ENCODE measurements at regions not wholly inside any gene's neighbourhood (a gene's known extent, or its start where the extent isn't known, plus 50 kb on each side); places are given as distances from the start of the nearest gene placed in this dataset.
A peak's percentile ranks its signal among the peaks of the same experiment; 100 is the strongest.

DNA sequence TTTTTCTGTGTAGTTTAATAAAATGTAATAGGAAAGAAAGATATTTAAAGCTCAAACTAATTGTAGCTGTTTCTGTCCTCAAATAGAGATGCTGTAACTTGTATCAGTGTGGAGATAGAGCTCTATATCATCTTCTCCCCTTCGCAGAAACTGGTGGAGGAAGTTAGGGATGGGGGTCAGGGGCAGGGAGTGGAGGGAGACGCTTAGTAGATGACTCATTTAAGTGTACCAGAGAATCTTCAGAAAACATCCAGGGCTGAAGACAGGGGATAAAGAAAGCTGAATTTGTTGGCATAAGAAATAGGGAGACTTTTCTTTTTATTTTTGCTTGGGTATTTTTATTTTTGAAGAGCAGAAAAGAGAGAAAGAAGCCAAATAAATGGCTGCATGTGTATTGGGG is 282.6 kb upstream of the DPYD start:
- DNase-seq (ENCODE audit: low spot score) = peak; percentile 74

DNA sequence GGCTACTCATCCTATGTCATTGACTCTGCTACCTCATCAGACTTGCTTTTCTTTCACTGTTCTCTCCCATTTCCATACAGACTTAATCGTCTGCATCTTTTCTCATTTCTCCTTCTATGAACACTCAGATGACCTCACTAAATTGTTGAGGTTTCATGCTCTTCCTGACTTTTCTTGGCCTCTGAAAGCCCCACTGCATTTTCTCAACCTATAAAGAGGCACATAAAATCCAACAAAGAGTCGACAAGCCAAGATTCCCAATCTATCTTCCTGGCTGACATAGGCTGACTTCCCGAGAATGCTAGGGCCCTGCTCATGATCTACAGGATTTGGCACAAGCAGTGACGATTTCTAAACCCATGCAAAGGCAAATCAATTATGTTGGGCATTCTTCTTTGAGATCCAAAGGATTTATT is 280.8 kb upstream of the DPYD start:
- peak; percentile 89 for DNase-seq (ENCODE audit: low spot score)

DNA sequence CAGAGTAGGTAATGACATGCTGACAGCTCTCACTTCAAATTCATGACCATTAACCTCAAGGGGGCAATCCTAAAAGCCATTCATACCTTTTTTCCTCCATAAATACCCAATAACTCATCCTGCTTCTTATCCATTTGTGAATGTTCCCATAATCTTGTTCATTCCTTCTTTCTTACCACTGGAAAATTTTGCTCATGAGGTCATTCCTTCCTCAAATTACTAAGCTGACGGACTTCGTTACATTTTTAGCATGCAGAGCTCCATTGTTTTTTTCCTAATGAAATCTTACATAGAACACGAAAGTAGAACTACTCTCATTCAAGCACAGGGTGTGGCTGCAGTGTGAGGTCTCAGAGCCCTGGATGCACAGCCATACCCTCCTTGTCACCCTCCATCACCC is 276.5 kb upstream of the DPYD start:
- no peak for DNase-seq (ENCODE audit: low spot score)

DNA sequence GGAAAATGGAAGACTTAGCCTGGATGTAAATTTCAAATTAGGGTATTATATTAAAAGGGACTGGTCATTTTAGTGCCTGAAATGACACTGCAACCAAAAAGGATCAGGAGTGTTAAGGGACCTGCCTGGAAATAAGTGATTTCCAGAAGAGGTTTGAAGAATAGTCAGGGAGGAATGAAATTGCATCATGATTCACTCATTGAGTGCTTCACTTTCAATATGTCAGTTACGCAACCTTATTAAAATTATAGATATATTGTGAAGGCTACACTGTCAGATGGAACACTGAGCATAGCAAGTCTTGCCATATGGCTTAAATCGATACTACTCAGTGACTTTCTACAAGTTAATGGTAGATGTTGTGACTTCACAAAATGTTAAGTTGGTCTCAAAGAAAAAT is 275.2 kb upstream of the DPYD start:
- no peak for DNase-seq (ENCODE audit: low spot score)

DNA sequence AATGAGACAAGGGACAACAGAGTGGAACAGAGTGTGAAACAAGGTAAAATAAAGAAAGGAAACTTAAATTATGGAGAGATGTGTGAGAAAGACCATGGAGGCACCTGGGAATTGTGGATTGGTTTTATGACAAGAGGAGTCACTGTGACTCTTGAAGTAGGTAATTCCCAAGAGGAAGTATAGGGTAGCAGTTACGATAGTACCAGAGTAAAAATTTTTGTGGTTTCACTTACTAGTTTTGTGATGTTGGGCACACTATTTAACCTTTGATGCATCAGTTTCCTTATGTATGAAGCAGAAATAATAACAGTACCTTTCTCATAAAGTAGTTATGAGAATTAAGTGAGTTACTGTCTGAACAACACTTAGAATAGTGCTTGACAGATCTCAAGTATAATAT is 267.9 kb upstream of the DPYD start:
- DNase-seq (ENCODE audit: low spot score) = no peak

DNA sequence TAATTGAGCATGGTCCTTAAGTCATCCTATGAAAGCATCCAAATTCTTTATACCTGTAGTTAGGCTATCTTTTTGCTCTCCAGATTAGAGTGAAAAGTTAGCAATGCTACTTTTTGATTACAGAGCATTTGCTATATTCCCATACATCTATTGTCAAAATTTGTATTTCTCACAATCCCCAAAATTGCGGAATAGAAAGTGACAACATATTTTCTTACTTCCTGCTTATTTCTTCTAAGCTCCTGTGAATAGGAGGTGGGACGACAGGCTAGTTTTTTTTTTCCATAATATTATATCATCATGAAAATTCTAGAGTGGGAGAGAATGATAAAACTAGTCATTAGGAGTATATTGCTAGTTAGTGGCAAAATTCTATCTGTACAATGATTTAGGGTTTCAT is 264.0 kb upstream of the DPYD start:
- DNase-seq (ENCODE audit: low spot score) = no peak

DNA sequence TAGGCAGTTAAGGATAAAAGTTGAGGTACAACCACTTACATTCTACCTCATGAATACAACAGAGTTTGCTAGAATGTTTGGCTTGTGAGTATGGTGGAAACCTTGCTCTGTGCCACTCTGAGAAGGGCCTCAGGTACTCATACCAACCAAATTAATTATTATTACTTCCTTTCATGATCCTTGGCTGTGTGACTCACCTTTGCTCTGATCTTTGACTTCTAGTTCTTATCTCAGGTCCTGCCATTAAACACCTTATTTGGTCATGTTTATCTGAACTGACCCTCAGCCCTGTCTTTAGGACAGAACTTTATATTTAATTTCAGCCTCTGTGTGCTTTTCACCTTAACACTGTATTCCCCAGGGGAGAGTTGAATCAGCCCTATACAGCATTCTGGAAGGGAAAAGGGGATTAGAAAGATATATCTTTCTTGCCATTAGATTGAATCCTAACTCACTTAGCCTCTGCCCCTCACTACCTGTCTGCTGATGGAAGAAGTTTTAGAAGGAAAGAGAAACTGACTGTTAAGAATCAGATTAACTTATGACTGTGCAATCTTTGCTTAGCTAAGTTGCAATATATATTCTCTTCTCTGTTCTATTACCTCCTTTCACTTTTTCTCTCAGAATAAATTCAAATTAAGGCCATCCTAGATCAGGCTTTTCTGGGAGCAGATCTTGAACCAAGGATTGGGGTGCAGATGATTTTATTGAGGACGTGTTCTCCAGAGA is 260.4 kb upstream of the DPYD start:
- no peak for DNase-seq (ENCODE audit: low spot score)

DNA sequence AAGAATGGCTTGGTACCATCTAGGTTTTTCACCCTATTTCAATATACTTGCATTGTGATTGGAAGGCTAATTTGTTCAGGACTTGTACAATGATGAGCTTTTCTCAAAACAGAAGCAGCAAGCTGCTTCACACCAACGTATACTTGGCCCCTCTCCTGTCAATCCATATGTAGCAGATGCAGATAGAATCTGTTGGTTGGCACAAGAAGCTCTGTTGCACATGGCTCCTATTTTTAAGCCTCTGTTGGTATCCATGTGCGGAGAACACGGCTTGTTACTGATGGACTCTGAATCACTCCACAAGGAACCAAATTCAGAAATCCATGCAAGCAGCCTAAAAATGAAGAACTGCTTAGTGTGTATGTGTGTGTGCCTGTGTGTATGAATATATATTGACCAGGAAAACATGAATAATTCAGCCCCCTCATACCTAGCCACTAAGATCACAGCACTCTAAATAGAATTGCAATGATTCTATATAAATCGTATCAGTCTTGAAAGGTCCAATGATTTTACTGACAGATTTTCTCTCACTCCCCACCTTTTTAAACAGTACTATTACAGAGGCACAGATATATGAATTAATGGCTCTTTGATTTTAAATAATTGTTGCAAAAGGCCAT is 258.4 kb upstream of the DPYD start:
- DNase-seq (ENCODE audit: low spot score) = no peak

DNA sequence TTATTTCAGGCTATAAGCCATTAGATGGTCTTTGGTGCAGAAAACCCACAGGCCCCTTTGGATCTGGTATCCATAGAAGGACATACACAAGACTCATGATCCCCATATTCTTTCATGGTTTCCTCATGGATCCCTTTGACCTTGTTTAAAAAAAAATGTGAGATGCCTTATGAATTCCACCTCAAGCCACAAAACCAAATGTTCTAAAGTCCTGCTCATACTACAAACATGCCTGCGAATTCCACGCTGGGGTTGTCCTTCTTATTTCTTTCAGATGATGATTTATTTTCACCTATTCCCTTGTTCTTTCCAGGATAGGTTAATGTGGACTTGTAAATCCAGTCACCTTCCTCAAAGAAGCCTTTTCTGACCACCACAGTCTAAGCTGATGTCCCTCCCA is 256.9 kb upstream of the DPYD start:
- no peak for DNase-seq (ENCODE audit: low spot score)

DNA sequence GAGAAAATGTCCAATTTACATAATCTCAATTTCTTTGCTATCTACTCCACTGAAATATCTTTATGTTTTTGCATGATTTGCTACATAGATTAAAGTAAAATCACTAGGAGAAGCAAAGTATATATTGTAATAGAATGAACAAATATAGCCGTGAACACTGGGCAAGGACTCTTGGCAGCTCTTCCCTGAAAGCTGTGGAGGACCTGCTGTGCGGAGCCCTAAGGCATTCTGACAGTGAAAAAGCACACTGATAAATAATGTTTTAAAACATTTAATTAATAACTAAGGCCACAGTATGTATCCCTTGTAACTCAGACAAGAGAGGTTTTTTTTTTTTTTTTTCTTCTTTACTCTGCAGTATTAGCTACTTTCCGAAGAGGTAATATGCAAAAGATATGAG is 256.1 kb upstream of the DPYD start:
- DNase-seq (ENCODE audit: low spot score) = no peak

DNA sequence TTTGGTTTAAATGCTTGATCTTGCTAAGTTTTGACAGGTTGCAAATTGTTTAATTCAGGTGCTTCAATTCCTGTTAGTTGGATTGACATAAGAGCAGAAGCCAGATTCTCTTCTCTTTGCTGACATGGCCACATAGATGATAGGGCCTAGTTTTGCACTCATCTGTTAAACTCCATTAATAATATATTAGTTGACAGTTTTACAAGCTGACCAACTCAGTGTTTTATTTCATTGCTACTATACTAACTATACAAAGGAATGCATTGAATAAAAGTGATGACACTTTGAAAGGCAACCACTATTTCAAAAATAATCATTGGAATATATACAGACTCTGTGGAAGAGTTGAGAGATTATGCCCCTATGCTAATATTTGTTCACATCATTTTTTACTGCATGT is 255.6 kb upstream of the DPYD start:
- no peak for DNase-seq (ENCODE audit: low spot score)

DNA sequence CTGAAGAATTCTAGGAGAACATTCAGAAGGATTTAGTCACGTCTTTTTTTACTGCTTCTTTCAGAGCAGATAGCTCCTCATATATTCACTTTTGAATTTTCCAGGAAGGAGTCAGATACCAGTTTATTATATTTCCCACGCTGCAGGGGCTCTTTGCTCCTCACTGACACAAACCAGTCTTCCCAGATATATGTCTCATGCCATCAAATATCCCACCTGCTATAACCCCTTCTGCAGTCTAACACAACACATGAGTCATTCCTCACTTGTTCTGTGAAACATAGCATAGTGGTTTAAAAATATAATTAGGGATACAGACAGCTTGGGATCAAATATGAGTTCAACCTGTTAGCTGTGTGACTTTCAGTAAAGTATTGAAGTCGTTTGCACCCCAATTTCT is 251.7 kb upstream of the DPYD start:
- no peak for DNase-seq (ENCODE audit: low spot score)

DNA sequence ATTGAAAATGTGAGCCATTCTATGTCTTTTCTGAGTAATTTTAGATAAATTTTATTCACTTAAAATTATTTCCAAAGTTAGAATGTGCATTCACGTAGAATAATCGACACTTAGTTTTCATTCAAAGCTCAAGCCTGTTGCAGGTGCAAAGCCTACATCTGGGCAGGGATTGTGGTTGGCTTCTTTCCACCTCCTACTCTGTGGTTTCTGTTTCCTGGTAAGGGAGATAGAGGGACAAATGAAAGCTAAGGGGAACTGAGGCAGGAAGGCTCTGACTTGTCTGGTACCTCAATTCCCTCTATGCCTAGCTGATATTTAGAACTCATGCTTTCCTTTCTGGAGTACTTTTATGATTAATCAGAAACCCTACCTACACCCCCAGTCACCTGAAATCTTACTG is 251.2 kb upstream of the DPYD start:
- no peak for DNase-seq (ENCODE audit: low spot score)

DNA sequence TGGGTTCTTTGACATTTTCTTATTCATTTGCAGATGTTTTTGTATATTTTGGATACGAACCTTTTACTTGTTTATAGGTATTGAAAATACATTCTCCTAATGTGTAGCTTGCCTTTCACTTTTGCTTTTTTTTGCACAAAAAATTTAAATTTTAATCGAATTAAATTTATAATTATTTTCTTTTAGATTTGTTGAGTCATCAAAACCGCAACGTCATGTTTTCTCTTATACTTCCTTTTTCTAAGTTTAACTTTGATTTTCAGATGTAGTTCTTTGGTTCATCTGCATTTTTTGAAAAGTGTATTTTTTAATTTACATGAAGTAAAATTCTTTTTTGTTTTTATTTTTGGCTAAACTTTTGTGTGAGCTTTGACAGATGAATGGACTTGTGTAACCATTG is 243.7 kb upstream of the DPYD start:
- no peak for DNase-seq (ENCODE audit: low spot score)

DNA sequence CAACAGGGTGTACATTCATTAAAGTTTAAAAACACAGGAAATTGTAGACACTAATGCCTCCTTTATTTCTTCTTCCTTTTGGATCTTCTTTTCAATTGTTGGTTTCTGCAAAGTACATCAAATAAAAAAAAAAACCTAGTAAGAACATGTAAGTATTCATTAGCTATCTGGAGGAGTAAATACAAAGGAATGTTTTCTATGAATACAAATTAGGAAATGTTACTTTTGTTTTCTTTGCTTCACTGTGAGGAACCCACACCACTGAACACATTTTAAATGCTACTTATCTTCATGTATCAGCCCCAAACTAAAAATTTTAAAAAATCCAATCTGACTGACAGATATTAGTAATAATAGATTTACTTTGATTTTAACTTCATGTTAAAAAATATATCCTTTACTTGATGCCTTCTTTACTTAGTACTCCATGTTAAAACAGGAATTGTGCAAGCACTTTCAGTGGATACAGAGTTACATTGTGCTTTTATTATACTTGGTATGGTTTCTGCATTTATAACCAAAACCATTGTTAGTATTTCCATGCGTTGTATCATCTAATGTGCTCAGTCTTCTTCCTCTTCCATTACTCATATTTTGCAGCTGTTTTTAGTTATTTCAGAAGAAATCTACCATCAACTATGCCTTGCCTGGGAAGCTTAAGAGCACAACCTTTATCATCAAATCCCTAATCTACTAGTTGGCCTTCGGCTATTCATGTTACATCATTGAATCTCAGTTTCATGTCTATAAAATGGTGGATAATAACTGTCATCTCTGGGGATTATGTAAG is 236.9 kb upstream of the DPYD start:
- DNase-seq (ENCODE audit: low spot score) = peak; percentile 85

DNA sequence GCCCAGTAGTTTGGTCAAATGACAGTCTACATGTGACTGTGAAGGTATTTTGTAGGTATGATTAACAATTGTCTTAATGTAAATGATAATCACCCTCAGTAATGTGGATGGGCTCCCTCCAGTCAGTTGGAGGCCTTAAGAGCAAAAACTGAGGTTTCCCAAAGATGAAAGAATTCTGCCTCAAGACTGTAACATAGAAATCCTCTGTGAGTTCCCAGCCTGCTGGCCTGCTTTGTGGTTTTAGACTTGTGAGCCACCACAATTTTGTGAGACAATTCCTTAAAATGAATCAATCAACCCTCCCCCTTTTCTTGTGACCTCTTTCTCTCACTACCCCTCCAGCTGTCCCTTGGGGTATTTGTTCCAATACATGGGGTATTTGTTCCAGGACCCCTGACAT is 226.4 kb upstream of the DPYD start:
- DNase-seq (ENCODE audit: low spot score) = no peak

DNA sequence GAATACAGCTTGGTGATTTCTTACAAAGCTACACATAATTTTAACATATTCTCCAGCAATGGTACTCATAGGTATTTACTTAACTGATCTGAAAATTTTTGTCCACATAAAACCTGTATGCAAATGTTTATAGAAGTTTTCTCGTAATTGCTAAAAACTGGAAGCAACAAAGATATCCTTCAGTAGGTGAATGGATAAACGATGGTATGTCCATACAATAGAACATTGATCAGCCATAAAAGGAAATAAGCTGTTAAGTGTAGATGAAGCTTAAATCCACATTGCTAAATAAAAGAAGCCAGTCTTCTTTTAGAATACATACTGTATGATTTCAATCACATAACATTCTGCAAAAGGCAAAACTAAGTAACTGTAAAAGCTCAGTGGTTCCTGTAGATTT is 224.8 kb upstream of the DPYD start:
- DNase-seq (ENCODE audit: low spot score) = no peak

DNA sequence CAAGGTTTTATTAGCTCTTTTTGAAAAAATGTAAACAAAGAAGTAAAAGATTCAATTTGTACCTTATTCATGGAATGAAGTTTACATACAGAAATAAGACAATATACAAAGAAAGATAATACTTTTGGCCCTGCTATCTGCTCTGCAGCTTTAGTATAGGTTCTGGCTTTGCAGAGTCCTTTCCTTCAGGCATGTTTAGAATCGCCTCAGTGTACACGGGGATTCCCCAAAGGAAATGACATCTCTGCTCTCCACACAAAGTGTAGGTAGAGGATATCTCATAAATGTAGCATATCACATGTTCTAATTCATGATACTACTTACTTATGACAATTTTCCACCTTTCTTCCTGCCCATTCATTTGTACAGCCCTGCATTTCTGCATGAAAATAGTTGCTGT is 222.6 kb upstream of the DPYD start:
- DNase-seq (ENCODE audit: low spot score) = no peak

DNA sequence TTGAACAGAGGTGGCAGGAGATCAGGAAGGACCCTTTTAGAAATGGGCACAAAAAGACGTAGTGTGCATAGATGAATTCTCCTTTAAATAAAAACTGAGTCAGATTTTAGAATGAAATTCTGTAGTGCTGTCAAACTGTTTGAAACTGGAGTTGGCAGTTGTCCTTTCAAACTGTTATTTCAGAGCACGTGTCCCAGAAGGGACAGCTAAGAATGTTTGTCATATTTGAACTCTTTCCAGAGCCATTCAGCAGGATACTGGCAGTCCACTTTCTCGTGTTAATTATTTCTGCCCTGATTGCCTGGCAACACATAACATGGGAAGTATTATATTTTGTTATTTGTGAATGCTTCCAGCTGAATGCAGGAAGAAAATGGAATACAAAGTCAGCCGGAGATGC is 212.3 kb upstream of the DPYD start:
- DNase-seq (ENCODE audit: low spot score) = no peak

DNA sequence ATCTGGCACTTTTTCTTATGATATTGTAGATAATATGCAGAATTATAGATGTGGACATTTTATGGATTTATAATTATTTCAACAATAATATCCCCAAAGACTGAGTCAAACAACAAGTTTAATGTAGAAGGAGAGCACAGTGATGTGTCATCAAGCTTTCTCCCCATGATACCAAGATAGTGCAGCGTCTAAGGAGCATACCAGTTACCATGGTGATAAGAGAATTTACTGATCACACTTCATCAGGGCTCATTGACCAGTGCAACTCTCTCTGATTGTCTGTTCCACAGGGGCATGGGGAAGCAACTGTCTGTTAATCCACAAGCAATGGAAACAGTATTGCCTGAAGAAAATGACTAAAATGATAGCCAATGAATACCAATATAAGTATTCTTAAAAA is 209.6 kb upstream of the DPYD start:
- no peak for DNase-seq (ENCODE audit: low spot score)

DNA sequence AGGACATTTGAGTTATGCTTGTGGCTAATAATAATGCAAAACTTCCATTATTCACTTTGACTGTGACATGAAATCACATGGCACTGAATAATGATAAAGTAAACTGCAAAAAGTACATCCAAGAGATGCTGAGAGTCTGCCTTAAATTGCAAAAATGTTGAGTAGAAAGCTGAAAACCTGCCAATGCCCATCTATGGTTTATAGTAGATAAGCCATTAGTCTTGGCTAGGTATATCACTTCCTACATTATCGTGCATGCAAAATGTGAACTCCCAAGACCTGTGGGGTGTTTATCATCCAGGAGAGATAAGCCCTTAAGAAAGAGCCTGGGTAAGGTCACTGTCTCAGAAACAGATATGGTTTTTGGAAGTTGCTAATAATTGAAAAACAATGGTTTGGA is 208.7 kb upstream of the DPYD start:
- DNase-seq (ENCODE audit: low spot score) = no peak

DNA sequence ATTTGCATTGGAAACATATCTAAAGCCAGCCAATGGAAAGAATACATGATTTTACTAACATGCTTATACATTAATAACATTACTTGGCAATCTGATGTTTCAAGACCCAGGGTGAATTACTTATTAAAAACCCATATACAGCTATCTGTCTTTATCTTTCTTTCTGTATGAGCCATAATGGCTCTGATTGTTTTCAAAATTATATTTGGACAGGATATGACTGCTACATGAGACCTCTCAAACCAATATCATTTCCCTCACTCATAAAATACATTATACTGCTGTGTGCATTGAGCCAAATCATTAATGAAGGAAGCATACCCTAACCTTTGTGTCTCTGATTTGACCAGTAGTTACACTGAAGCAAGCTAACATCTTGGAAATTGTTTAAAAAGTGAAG is 205.9 kb upstream of the DPYD start:
- DNase-seq (ENCODE audit: low spot score) = no peak

DNA sequence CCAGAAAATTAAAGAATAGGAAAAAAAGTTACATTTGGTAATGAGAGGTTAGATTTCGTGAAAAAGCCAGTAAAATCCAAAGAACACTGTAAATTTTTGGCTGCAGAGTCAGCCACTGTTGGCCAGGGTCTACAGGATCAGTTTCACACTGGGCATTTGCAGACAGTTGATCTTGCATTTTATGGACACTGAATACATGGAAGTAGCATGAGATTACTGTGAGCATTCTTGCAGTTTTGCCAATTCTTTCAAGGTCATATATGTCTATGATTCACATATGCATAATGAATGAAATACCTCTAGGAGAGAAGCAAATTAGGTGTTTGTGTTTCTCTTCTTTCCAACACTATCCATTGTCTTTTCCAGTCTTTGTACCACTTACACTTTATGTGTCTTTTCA is 200.8 kb upstream of the DPYD start:
- peak; percentile 57 for DNase-seq (ENCODE audit: low spot score)

All from umbilical cord (tissue), 1 donor.